ENCODE measurements at regions not wholly inside any gene's neighbourhood (a gene's known extent, or its start where the extent isn't known, plus 50 kb on each side); places are given as distances from the start of the nearest gene placed in this dataset.

- TF ChIP-seq ZFX (IDR thresholded peaks at IDR 0.05; ENCODE audit: borderline replicate concordance) (no peak), CTCF (IDR thresholded peaks at IDR 0.05) (no peak)
- H3K27ac ChIP-seq = no peak overlapping the region
Measured at GRCh38 chr2:217121565-217121964, 261.7 kb upstream of the TNP1 start.

- no peak overlapping the region for H3K27ac ChIP-seq
- no peak for TF ChIP-seq CTCF (IDR thresholded peaks at IDR 0.05)
- TF ChIP-seq ZFX (IDR thresholded peaks at IDR 0.05; ENCODE audit: borderline replicate concordance) = no peak
Measured at GRCh38 chr2:217120429-217120828, 260.6 kb upstream of the TNP1 start.

DNA sequence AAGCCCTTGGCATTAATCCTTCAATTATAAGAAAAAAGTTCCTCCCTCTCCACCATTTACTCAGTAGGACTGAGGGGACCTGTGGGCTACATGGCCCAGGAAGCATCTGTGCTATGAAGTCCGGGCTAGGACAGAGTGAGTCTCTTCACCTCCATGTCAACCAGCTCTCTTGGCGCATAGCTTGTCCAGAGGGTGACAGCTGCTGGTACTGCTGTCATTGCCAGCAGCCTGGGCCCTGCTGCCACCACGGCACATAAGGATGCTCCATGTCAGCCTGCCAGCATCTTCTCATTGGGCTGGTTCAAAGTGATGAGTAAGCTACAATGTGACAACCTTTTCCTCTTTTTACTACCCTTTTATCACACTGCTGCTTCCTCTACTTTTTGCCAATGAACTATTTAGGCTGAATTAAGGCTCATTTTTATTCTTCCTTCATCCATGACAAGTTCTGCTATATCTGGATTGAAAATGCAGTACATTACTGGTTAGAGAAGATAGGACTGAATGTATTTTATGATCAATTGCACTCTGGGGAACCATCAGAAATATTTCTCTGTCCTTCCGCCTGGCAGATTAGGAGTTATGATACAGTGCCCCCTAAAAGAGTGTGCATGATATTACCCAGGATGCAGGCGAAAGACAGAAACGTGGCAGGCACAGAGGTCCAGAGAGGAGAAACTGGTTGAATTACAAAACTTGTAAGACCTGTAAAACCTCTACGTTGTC, 258.9 kb upstream of the TNP1 start:
- TF ChIP-seq CTCF (IDR thresholded peaks at IDR 0.05) (no peak), ZFX (IDR thresholded peaks at IDR 0.05; ENCODE audit: borderline replicate concordance) (no peak)
- H3K27ac ChIP-seq = no peak overlapping the region

GRCh38 chr2:217117523-217117922, 257.7 kb upstream of the TNP1 start:
- TF ChIP-seq ZFX (IDR thresholded peaks at IDR 0.05; ENCODE audit: borderline replicate concordance) (no peak), CTCF (IDR thresholded peaks at IDR 0.05) (no peak)
- no peak overlapping the region for H3K27ac ChIP-seq

DNA sequence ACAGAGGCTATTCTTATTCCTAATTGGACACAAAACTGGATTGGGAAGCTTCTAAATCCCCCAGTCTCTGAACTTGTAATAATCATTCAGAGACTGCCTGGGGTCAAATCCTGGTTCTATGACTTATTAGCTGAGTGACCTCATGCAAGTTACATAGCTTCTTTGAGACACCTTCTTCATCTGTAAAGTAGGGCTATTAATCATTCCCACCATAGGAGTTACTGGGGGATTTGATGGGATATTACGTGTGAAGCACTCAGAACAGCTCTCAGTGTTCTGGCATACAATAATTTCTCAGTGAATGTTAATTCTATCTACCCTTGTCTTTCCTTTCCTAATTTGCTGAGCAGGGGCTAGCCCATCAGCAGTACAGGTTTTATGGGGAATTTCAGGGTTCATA, 256.7 kb upstream of the TNP1 start:
- H3K27ac ChIP-seq = no peak overlapping the region

DNA sequence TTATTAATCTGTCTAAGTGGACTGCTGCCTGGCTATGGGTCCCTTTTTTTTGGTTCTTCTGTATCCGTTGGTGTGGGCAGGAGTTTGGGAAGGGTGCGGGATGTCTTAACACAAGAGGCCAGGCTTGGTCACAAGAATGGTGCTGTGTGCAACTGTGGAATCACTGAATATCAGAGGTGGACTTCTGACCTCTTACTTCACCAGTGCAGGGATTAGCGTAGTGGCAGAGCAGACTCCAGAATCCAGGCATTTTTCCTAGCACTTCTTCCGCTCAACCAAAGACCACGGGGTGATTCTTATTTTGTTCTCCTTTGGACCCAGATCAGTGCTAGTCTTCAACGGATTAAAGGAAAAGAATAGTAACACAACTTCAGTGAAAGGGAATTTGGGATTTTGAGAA, 254.3 kb upstream of the TNP1 start:
- TF ChIP-seq CTCF (IDR thresholded peaks at IDR 0.05) (no peak), ZFX (IDR thresholded peaks at IDR 0.05; ENCODE audit: borderline replicate concordance) (no peak)
- H3K27ac ChIP-seq = no peak overlapping the region

More for the DNA sequence above, 256.7 kb upstream of the TNP1 start:
- no peak for TF ChIP-seq ZFX (IDR thresholded peaks at IDR 0.05; ENCODE audit: borderline replicate concordance)

GRCh38 chr2:217113491-217113890, 253.6 kb upstream of the TNP1 start:
- no peak for TF ChIP-seq CTCF (IDR thresholded peaks at IDR 0.05)
- TF ChIP-seq ZFX (IDR thresholded peaks at IDR 0.05; ENCODE audit: borderline replicate concordance) = no peak
- H3K27ac ChIP-seq = no peak overlapping the region

DNA sequence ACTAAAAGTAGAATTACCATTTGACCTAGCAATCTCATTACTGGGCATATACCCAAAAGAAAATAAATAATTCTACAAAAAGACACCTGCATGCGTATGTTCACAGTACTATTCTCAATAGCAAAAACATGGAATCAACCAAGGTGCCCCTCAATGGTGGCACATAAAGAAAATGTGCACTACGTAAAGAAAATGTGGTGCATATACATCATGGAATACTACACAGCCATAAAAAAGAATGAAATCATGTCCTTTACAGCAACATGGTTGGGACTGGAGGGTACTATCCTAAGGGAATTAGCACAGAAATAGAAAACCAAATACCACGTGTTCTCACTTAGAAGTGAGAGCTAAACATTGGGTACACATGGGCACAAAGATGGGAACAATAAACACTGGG, 250.7 kb upstream of the TNP1 start:
- no peak overlapping the region for H3K27ac ChIP-seq
- TF ChIP-seq CTCF (IDR thresholded peaks at IDR 0.05) (no peak), ZFX (IDR thresholded peaks at IDR 0.05; ENCODE audit: borderline replicate concordance) (no peak)
